CD4-positive, alpha-beta T cell (primary cell): ENCODE measurements at regions not wholly inside any gene's neighbourhood (a gene's known extent, or its start where the extent isn't known, plus 50 kb on each side); places are given as distances from the start of the nearest gene placed in this dataset.

Source experiments
- ATAC-seq: fragments of 200-7000 bp; cut with Tn5 transposase; one replicate; pipeline ENCODE4 v1.10.0; 2022; ENCODE audit warnings: mild to moderate bottlenecking; ENCODE audit not compliant: poor library complexity
- CTCF ChIA-PET: fragments of 350-600 bp; sonication (Branson Sonifier 250); formaldehyde crosslinking; loops from one replicate; lab custom pipeline; 2021; ENCODE audit warnings: antibody characterized with exemption, inconsistent platforms; lab: Charles Lee
- POLR2A ChIA-PET: fragments of 350-600 bp; sonication (Branson Sonifier 250); formaldehyde crosslinking; loops from one replicate; lab custom pipeline; 2021; ENCODE audit warnings: antibody characterized with exemption, inconsistent platforms; lab: Charles Lee
- DNase-seq, 14 experiments: peaks; one replicate each; pipeline ENCODE4 v3.0.0-alpha.2; 2013 to 2020; ENCODE audit warnings: mixed read lengths in 2 of 14
- H3K27ac ChIP-seq, 2 donors: one replicate each; pipeline versions ENCODE4 v1.5.1 to v1.7.0; 2013; ENCODE audit warnings: low read length in 2 of 2, low read depth in 1 of 2, mild to moderate bottlenecking in 1 of 2
- H3K27me3 ChIP-seq, 2 experiments: 1 replicate in 1 of 2; 2 replicates in 1 of 2; pipeline versions ENCODE4 v1.6.1 to v1.7.0; 2013; ENCODE audit warnings: low read length in 2 of 2, control low read depth in 1 of 2, mild to moderate bottlenecking in 1 of 2, moderate library complexity in 1 of 2; ENCODE audit not compliant: insufficient read depth in 2 of 2, control insufficient read depth in 1 of 2
- H3K36me3 ChIP-seq: one replicate; pipeline ENCODE4 v1.6.1; 2013; ENCODE audit warnings: low read length, control low read depth; ENCODE audit not compliant: insufficient read depth
- H3K4me1 ChIP-seq: one replicate; pipeline ENCODE4 v1.6.1; 2013; ENCODE audit warnings: low read length, control low read depth; ENCODE audit not compliant: insufficient read depth
- H3K4me3 ChIP-seq: one replicate; pipeline ENCODE4 v1.5.1; 2013; ENCODE audit warnings: mild to moderate bottlenecking, low read length, moderate library complexity
- H3K9me3 ChIP-seq, 2 experiments: 1 replicate in 1 of 2; 2 replicates in 1 of 2; pipeline versions ENCODE4 v1.6.1 to v1.7.0; 2013; ENCODE audit warnings: low read length in 2 of 2, mild to moderate bottlenecking in 2 of 2, control low read depth in 1 of 2, moderate library complexity in 1 of 2; ENCODE audit not compliant: control insufficient read depth in 1 of 2, insufficient read depth in 1 of 2
- H3K27ac Mint-ChIP-seq: one replicate; pipeline ENCODE4 v1.8.0; 2020; ENCODE audit warnings: mixed read lengths
- H3K27me3 Mint-ChIP-seq: one replicate; pipeline ENCODE4 v1.8.0; 2021; ENCODE audit warnings: mixed read lengths
- H3K36me3 Mint-ChIP-seq: one replicate; pipeline ENCODE4 v1.8.0; 2021; ENCODE audit warnings: low read depth, mixed read lengths
- H3K4me1 Mint-ChIP-seq: one replicate; pipeline ENCODE4 v1.8.0; 2021; ENCODE audit warnings: low read depth, mixed read lengths
- H3K4me3 Mint-ChIP-seq: one replicate; pipeline ENCODE4 v1.8.0; 2020; ENCODE audit warnings: mild to moderate bottlenecking, mixed read lengths
- H3K9me3 Mint-ChIP-seq: one replicate; pipeline ENCODE4 v1.8.0; 2020; ENCODE audit warnings: mixed read lengths
- intact Hi-C, 2 experiments: fragments of 100-400 bp; cut with DNase I in 1 of 2; cut with micrococcal nuclease in 1 of 2; formaldehyde crosslinking; loops; one replicate each; pipeline versions ENCODE4 v1.15.1 to v1.9.0; 2023 to 2025; cut with DNase I, micrococcal nuclease
- TF ChIP-seq, protein P1 (sequence below): fragments of 200-600 bp; IDR thresholded peaks from one replicate; pipeline ENCODE4 v1.8.0; 2022; ENCODE audit warnings: antibody characterized with exemption, mild to moderate bottlenecking

DNA sequence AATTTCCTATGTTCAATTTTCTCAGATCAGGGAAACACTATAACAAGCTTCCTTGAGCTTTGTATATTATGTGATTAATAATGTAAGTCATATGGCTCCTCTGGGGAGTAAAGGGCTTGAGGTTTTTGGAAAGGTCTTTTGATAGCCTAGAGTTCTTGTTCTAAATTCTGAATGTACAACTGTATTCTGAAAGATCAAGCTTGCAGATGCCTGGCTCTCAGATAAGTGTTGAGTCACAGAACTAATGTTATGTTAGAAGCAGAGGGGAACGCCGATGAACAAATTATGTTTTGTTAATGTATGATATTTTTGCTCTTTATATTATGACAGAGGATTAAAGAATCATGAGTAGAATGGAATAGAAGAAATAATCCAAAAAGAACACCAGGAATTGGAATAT is 170.1 kb downstream of the RPRM start:
- no peak overlapping the region for H3K27ac ChIP-seq
- no peak overlapping the region for H3K4me3 ChIP-seq

DNA sequence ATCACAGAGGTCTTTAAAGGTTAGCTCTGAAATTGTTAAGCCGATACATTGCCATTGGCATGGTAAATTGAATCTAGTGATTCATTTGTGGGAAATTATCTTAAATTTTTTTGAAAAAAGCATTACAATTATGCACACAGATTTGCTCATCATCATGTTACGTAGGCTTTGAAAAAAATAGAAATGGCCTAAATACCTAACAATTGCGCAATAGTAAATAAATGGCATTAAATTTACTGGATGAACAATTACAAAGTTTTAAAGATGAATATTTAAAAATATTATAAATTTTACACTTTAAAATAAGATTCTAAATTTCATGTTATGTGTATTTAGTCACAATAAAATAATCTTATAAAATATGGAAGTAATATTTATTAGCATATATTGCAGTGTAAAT is 171.3 kb downstream of the RPRM start:
- H3K9me3 Mint-ChIP-seq: peaks cover 5% of the 10 kb centered on the region
- H3K36me3 Mint-ChIP-seq: no peaks in the 10 kb centered on the region
- H3K4me1 ChIP-seq: no peaks in the 10 kb centered on the region
- DNase-seq (no peak), ATAC-seq (no peak)
- ChIA-PET POLR2A (no interaction called here), CTCF (no interaction called here)
- H3K4me1 Mint-ChIP-seq: no peaks in the 10 kb centered on the region
- H3K9me3 ChIP-seq: peaks cover 0 to 3% of the 10 kb centered on the region in 2 experiments
- no peaks in the 10 kb centered on the region for H3K36me3 ChIP-seq
- no peak overlapping the region for H3K4me3 Mint-ChIP-seq
- H3K27ac ChIP-seq: no peak overlapping the region
- TF ChIP-seq, protein P1, sequence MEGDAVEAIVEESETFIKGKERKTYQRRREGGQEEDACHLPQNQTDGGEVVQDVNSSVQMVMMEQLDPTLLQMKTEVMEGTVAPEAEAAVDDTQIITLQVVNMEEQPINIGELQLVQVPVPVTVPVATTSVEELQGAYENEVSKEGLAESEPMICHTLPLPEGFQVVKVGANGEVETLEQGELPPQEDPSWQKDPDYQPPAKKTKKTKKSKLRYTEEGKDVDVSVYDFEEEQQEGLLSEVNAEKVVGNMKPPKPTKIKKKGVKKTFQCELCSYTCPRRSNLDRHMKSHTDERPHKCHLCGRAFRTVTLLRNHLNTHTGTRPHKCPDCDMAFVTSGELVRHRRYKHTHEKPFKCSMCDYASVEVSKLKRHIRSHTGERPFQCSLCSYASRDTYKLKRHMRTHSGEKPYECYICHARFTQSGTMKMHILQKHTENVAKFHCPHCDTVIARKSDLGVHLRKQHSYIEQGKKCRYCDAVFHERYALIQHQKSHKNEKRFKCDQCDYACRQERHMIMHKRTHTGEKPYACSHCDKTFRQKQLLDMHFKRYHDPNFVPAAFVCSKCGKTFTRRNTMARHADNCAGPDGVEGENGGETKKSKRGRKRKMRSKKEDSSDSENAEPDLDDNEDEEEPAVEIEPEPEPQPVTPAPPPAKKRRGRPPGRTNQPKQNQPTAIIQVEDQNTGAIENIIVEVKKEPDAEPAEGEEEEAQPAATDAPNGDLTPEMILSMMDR: no peak
- intact Hi-C loops: no loop called here
- H3K27me3 Mint-ChIP-seq: no peaks in the 10 kb centered on the region
- H3K27ac Mint-ChIP-seq: no peak overlapping the region
- no peak overlapping the region for H3K4me3 ChIP-seq
- H3K27me3 ChIP-seq: no peaks in the 10 kb centered on the region

More for the DNA sequence above, 170.1 kb downstream of the RPRM start:
- no peaks in the 10 kb centered on the region for H3K36me3 Mint-ChIP-seq
- no peak for ATAC-seq
- H3K4me1 ChIP-seq: no peaks in the 10 kb centered on the region
- H3K9me3 ChIP-seq: peaks cover 0 to 3% of the 10 kb centered on the region in 2 experiments
- no peaks in the 10 kb centered on the region for H3K27me3 ChIP-seq
- POLR2A ChIA-PET: no interaction called here
- no peaks in the 10 kb centered on the region for H3K36me3 ChIP-seq
- DNase-seq: no peak
- H3K27ac Mint-ChIP-seq: no peak overlapping the region
- TF ChIP-seq, protein P1: no peak
- peaks cover 7% of the 10 kb centered on the region for H3K9me3 Mint-ChIP-seq
- no peaks in the 10 kb centered on the region for H3K27me3 Mint-ChIP-seq
- intact Hi-C loops: no loop called here
- CTCF ChIA-PET: no interaction called here
- H3K4me3 Mint-ChIP-seq: no peak overlapping the region
- no peaks in the 10 kb centered on the region for H3K4me1 Mint-ChIP-seq

DNA sequence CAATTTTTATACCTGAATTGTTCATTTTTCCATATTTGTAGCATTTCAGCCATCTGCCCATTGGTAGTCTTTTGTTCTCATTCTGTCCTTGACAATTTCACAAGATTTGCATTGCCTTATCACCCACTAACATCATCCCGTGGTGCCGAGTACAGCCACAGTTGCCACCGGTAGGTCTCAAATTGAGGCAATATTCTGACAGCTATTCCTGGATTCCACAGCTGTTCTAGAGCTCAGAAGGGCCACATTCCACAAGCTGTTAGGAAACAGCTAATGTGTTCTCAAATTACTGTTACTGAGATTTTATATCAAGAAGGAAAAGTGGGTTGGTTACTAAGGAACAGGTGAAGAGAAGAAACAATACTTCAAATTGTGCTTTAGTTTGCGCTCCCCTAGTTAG is 178.8 kb downstream of the RPRM start:
- peaks cover 7% of the 10 kb centered on the region for H3K9me3 Mint-ChIP-seq
- DNase-seq: no peak
- intact Hi-C loops: no loop called here

More for the DNA sequence above, 178.8 kb downstream of the RPRM start:
- no peak for ATAC-seq
- no peak overlapping the region for H3K4me3 Mint-ChIP-seq
- Histone ChIP-seq H3K4me1 (no peaks in the 10 kb centered on the region), H3K36me3 (no peaks in the 10 kb centered on the region), H3K9me3 (no peaks in the 10 kb centered on the region), H3K27ac (no peak overlapping the region), H3K27me3 (no peaks in the 10 kb centered on the region), H3K4me3 (no peak overlapping the region)
- ChIA-PET CTCF (no interaction called here), POLR2A (no interaction called here)
- TF ChIP-seq, protein P1: no peak
- no peaks in the 10 kb centered on the region for H3K4me1 Mint-ChIP-seq
- no peaks in the 10 kb centered on the region for H3K36me3 Mint-ChIP-seq
- no peak overlapping the region for H3K27ac Mint-ChIP-seq
- no peaks in the 10 kb centered on the region for H3K27me3 Mint-ChIP-seq
